K562 (cell line): ENCODE measurements at regions not wholly inside any gene's neighbourhood (a gene's known extent, or its start where the extent isn't known, plus 50 kb on each side); places are given as distances from the start of the nearest gene placed in this dataset.

Experiments
- ATAC-seq: fragments of 200-7000 bp; cut with Tn5 transposase; 3 replicates; pipeline ENCODE4 v1.9.1; 2020; ENCODE audit warnings: moderate library complexity
- BruUV-seq: library from RNA; stranded (reverse); fragments of 400-500 nt; replicated peaks from 2 replicates; lab custom pipeline; 2021; lab: Mats Ljungman, UMichigan
- CTCF ChIA-PET: fragments of 300-600 bp; formaldehyde crosslinking; extraction: SDS; loops from one replicate; lab custom pipeline; 2021; ENCODE audit warnings: low intra/inter-chr PET ratio; lab: Yijun Ruan, JAX
- POLR2A ChIA-PET: fragments of 300-600, 350-650 bp; sonication (Branson Sonifier 250); formaldehyde crosslinking; extraction: SDS; loops from one replicate; lab custom pipeline; 2021; ENCODE audit warnings: antibody characterized with exemption, inconsistent platforms; lab: Yijun Ruan, JAX
- DNase-seq, 4 experiments: peaks; one replicate each; pipeline versions ENCODE4 v3.0.0 to v3.0.0-alpha.2; 2011 to 2018; ENCODE audit warnings: low spot score in 3 of 4, mixed read lengths in 3 of 4; ENCODE audit errors: extremely low read depth in 1 of 4
- FAIRE-seq: peaks from 2 replicates; lab custom pipeline; 2011; peaks lifted over from hg19 to GRCh38; lab: Jason Lieb, UNC
- H2AFZ ChIP-seq: 2 replicates; pipeline ENCODE4 v1.6.0; 2011; ENCODE audit warnings: low read depth, low read length, control low read depth, inconsistent platforms
- H3K27ac ChIP-seq: fragments of 200-600 bp; 3 replicates; pipeline ENCODE4 v1.8.0; 2011; ENCODE audit warnings: low read depth, mild to moderate bottlenecking, control low read depth, inconsistent platforms, low read length, moderate library complexity, mixed read lengths; ENCODE audit errors: extremely low read depth
- H3K27me3 ChIP-seq, 2 experiments: fragments of 300-600 bp in 1 of 2; 2 replicates in 1 of 2; 3 replicates in 1 of 2; pipeline versions ENCODE4 v1.6.0 to v1.8.0; 2011; ENCODE audit warnings: inconsistent platforms in 2 of 2, low read length in 2 of 2, mild to moderate bottlenecking in 1 of 2, mixed read lengths in 1 of 2, moderate library complexity in 1 of 2; ENCODE audit not compliant: control insufficient read depth in 2 of 2, insufficient read depth in 2 of 2
- H3K36me3 ChIP-seq: fragments of 300-600 bp; 3 replicates; pipeline ENCODE4 v1.8.0; 2011; ENCODE audit warnings: mild to moderate bottlenecking, low read length, inconsistent platforms; ENCODE audit not compliant: control insufficient read depth, insufficient read depth
- H3K4me1 ChIP-seq, 2 experiments: fragments of 200-600 bp in 1 of 2; replicated peaks in 1 of 2; 2 replicates in 1 of 2; 3 replicates in 1 of 2; pipeline versions ENCODE4 v1.5.1 to v1.8.0; 2011; ENCODE audit warnings: inconsistent platforms in 2 of 2, low read length in 2 of 2, mild to moderate bottlenecking in 1 of 2, mixed read lengths in 1 of 2, moderate library complexity in 1 of 2; ENCODE audit not compliant: control insufficient read depth in 2 of 2, insufficient read depth in 2 of 2
- H3K4me2 ChIP-seq: 2 replicates; pipeline ENCODE4 v1.6.1; 2011; ENCODE audit warnings: low read length, control low read depth, inconsistent platforms, mixed read lengths; ENCODE audit not compliant: insufficient read depth
- H3K4me3 ChIP-seq: fragments of 200-600 bp; sonication (generic), shearing (Covaris generic); 2 replicates; pipeline ENCODE4 v1.5.1; 2016; ENCODE audit warnings: control low read depth, inconsistent platforms
- H3K79me2 ChIP-seq: fragments of 200-600 bp; 3 replicates; pipeline ENCODE4 v1.8.0; 2011; ENCODE audit warnings: low read length, inconsistent platforms; ENCODE audit not compliant: control insufficient read depth, insufficient read depth
- H3K9ac ChIP-seq, 2 experiments: 2 replicates each; pipeline versions ENCODE4 v1.6.0 to v1.6.1; 2011; ENCODE audit warnings: low read depth in 2 of 2, low read length in 2 of 2, control low read depth in 1 of 2, inconsistent platforms in 1 of 2, mild to moderate bottlenecking in 1 of 2, mixed read lengths in 1 of 2; ENCODE audit not compliant: insufficient read depth in 1 of 2
- H3K9me1 ChIP-seq: one replicate; pipeline ENCODE4 v1.6.0; 2011; ENCODE audit warnings: inconsistent platforms, mild to moderate bottlenecking, low read length, moderate library complexity; ENCODE audit not compliant: control insufficient read depth, insufficient read depth
- H3K9me3 ChIP-seq: replicated peaks from 2 replicates; pipeline ENCODE4 v1.5.1; 2011; ENCODE audit warnings: low read depth, low read length, inconsistent platforms; ENCODE audit not compliant: control insufficient read depth, insufficient read depth
- H4K20me1 ChIP-seq: replicated peaks from 2 replicates; pipeline ENCODE4 v1.6.1; 2011; ENCODE audit warnings: low read length, inconsistent platforms, mixed read lengths; ENCODE audit not compliant: control insufficient read depth, insufficient read depth
- ATF3 ChIP-seq, 2 experiments: fragments of 450-650 bp in 1 of 2; sonication (generic) in 1 of 2; formaldehyde crosslinking in 1 of 2; IDR thresholded peaks in 1 of 2; conservative IDR thresholded peaks in 1 of 2; 2 replicates each; pipeline versions ENCODE4 v1.6.1 to v1.8.1; 2016 to 2023; ENCODE audit warnings: mild to moderate bottlenecking in 2 of 2, moderate library complexity in 2 of 2, inconsistent platforms in 1 of 2, missing genetic modification reagents in 1 of 2
- BRCA1 ChIP-seq, 2 experiments: fragments of 450-650 bp in 1 of 2; sonication (generic) in 1 of 2; formaldehyde crosslinking in 1 of 2; IDR thresholded peaks; 2 replicates each; pipeline versions ENCODE4 v1.5.0 to v1.6.1; 2017 to 2020; ENCODE audit warnings: mild to moderate bottlenecking in 1 of 2, missing genetic modification reagents in 1 of 2
- BRF1 ChIP-seq: IDR thresholded peaks from 3 replicates; pipeline ENCODE4 v1.6.1; 2011; ENCODE audit warnings: borderline replicate concordance, mild to moderate bottlenecking; ENCODE audit not compliant: insufficient read length; ENCODE audit errors: extremely low read depth
- FOXA3 ChIP-seq, 2 experiments: fragments of 450-650 bp in 1 of 2; sonication (generic) in 1 of 2; formaldehyde crosslinking; IDR thresholded peaks in 1 of 2; conservative IDR thresholded peaks in 1 of 2; 2 replicates each; pipeline versions ENCODE4 v1.4.0 to v1.8.0; 2020 to 2022; ENCODE audit warnings: mild to moderate bottlenecking in 2 of 2, missing genetic modification reagents in 1 of 2
- LCOR ChIP-seq: sonication (generic); formaldehyde crosslinking; IDR thresholded peaks from 2 replicates; pipeline ENCODE4 v1.8.0; 2022; ENCODE audit warnings: mild to moderate bottlenecking, missing genetic modification reagents
- MTF1 ChIP-seq: fragments of 250-450 bp; sonication (Bioruptor Pico); IDR thresholded peaks from 2 replicates; pipeline ENCODE4 v1.9.0; 2021; ENCODE audit warnings: moderate library complexity, mild to moderate bottlenecking, inconsistent platforms, borderline replicate concordance
- STAG1 ChIP-seq: sonication (generic); formaldehyde crosslinking; IDR thresholded peaks from 2 replicates; pipeline ENCODE4 v1.5.0; 2020; ENCODE audit warnings: missing genetic modification reagents, borderline replicate concordance
- ZBTB2 ChIP-seq: fragments of 450-650 bp; IDR thresholded peaks from 2 replicates; pipeline ENCODE4 v1.6.1; 2016; ENCODE audit warnings: antibody characterized with exemption
- WGBS: fragments of 100-300 bp; shearing (Covaris generic); methylation state at CpG from one replicate; pipeline ENCODE4 v1.1.6; 2016; ENCODE audit warnings: low coverage, mixed read lengths; ENCODE audit not compliant: insufficient coverage; ENCODE audit errors: missing lambda C conversion rate; 5-methylcytosine and 5-hydroxymethylcytosine counted together
- in situ Hi-C: fragments of 300-500 bp; cut with MboI; formaldehyde crosslinking; loops from 4 replicates; pipeline ENCODE4 v1.15.0; 2018; ENCODE audit warnings: inconsistent platforms, mixed read lengths
- intact Hi-C: fragments of 100-400 bp; cut with micrococcal nuclease; formaldehyde crosslinking; loops from 2 replicates; pipeline ENCODE4 v1.14.2; 2022

- TF ChIP-seq ATF3 (IDR thresholded peaks at IDR 0.05) (no peak), ATF3 (CRISPR knock-in tag; conservative IDR thresholded peaks at IDR 0.05) (no peak), FOXA3 (CRISPR knock-in tag; conservative IDR thresholded peaks at IDR 0.05 in 1 of 2, IDR thresholded peaks at IDR 0.05 in 1 of 2) (no peak), ZBTB2 (no peak), STAG1 (CRISPR knock-in tag) (no peak)
These were observed 498.1 kb upstream of the FSTL5 start (continued) for GRCh38 chr4:162661913-162662312.

GRCh38 chr4:162659716-162660115 is 495.9 kb upstream of the FSTL5 start:
- no peak overlapping the region for H3K4me3 ChIP-seq
- H3K27me3 ChIP-seq, result no peaks in the 10 kb centered on the region
- in situ Hi-C loops, result no loop called here
- no peaks in the 10 kb centered on the region for H3K79me2 ChIP-seq
- H3K4me1 ChIP-seq, result no peaks in the 10 kb centered on the region
- no peaks in the 10 kb centered on the region for H3K9me3 ChIP-seq
- no peaks in the 10 kb centered on the region for H3K9me1 ChIP-seq
- H3K36me3 ChIP-seq, result no peaks in the 10 kb centered on the region
- ChIA-PET CTCF (no interaction called here), POLR2A (no interaction called here)
- intact Hi-C loops, result no loop called here
- TF ChIP-seq MTF1 (CRISPR knock-in tag), result no peak
- TF ChIP-seq BRCA1 (IDR thresholded peaks at IDR 0.05), result no peak
- no peak for TF ChIP-seq BRCA1 (CRISPR knock-in tag; IDR thresholded peaks at IDR 0.05)
- TF ChIP-seq BRF1, result no peak
- no peak for TF ChIP-seq LCOR
- no peak for DNase-seq
- no CpG with 5 or more reads among the region's 1 CpG for WGBS
- H3K27ac ChIP-seq, result no peak overlapping the region
- H4K20me1 ChIP-seq, result no peaks in the 10 kb centered on the region
- no peak for FAIRE-seq
- H3K4me2 ChIP-seq, result no peak overlapping the region
- no TSS peak for BruUV-seq
- no peak overlapping the region for H3K9ac ChIP-seq
- H2AFZ ChIP-seq, result no peak overlapping the region
- no peak for ATAC-seq
